ENCODE measurements at regions not wholly inside any gene's neighbourhood (a gene's known extent, or its start where the extent isn't known, plus 50 kb on each side); places are given as distances from the start of the nearest gene placed in this dataset.

- Histone ChIP-seq H3K9me3 (ENCODE audit: control insufficient read depth, insufficient read depth, low read depth, low read length) (no peaks in the 10 kb centered on the region), H3K4me3 (replicated peaks in 1 of 4; ENCODE audit: control extremely low read depth in 1 of 4, insufficient read depth in 1 of 4, low read depth in 3 of 4, low read length in 4 of 4) (no peak overlapping the region), H3K27me3 (ENCODE audit: control insufficient read depth, insufficient read depth, low read length) (no peaks in the 10 kb centered on the region), H3K79me2 (ENCODE audit: control insufficient read depth, insufficient read depth, low read length) (no peaks in the 10 kb centered on the region), H3K4me1 (ENCODE audit: control insufficient read depth, extremely low read depth, insufficient read depth, low read length) (no peaks in the 10 kb centered on the region), H3K9ac (ENCODE audit: insufficient read depth, low read length) (no peak overlapping the region), H3K4me2 (ENCODE audit: extremely low read depth, insufficient read depth, low read length) (no peak overlapping the region), H3K27ac (ENCODE audit: insufficient read depth, low read length) (no peak overlapping the region), H4K20me1 (ENCODE audit: control insufficient read depth, extremely low read depth, insufficient read depth, low read length) (no peaks in the 10 kb centered on the region), H2AFZ (ENCODE audit: low read length) (no peak overlapping the region), H3K36me3 (ENCODE audit: control insufficient read depth, insufficient read depth, low read length) (no peaks in the 10 kb centered on the region)
- DNase-seq (ENCODE audit: low read depth in 2 of 2) = peak; percentile 4 to 50
- TF ChIP-seq EZH2 (IDR thresholded peaks at IDR 0.05; ENCODE audit: low read length, missing control alignments) (no peak), CTCF (conservative IDR thresholded peaks at IDR 0.05 in 1 of 2, IDR thresholded peaks at IDR 0.05 in 1 of 2; ENCODE audit: low read depth in 1 of 2, low read length in 2 of 2) (no peak)
These were observed 331.4 kb upstream of the NETO1 start for GRCh38 chr18:73199151-73199550.

- Histone ChIP-seq H3K4me1 (ENCODE audit: control insufficient read depth, extremely low read depth, insufficient read depth, low read length) (no peaks in the 10 kb centered on the region), H3K9me3 (ENCODE audit: control insufficient read depth, insufficient read depth, low read depth, low read length) (no peaks in the 10 kb centered on the region), H3K4me2 (ENCODE audit: extremely low read depth, insufficient read depth, low read length) (no peak overlapping the region), H2AFZ (ENCODE audit: low read length) (no peak overlapping the region), H3K36me3 (ENCODE audit: control insufficient read depth, insufficient read depth, low read length) (no peaks in the 10 kb centered on the region), H3K4me3 (replicated peaks in 1 of 4; ENCODE audit: control extremely low read depth in 1 of 4, insufficient read depth in 1 of 4, low read depth in 3 of 4, low read length in 4 of 4) (no peak overlapping the region), H4K20me1 (ENCODE audit: control insufficient read depth, extremely low read depth, insufficient read depth, low read length) (no peaks in the 10 kb centered on the region), H3K27me3 (ENCODE audit: control insufficient read depth, insufficient read depth, low read length) (no peaks in the 10 kb centered on the region), H3K27ac (ENCODE audit: insufficient read depth, low read length) (no peak overlapping the region), H3K9ac (ENCODE audit: insufficient read depth, low read length) (no peak overlapping the region), H3K79me2 (ENCODE audit: control insufficient read depth, insufficient read depth, low read length) (no peaks in the 10 kb centered on the region)
- DNase-seq (ENCODE audit: low read depth in 2 of 2) = no peak
- TF ChIP-seq EZH2 (IDR thresholded peaks at IDR 0.05; ENCODE audit: low read length, missing control alignments) = no peak
- no peak for TF ChIP-seq CTCF (conservative IDR thresholded peaks at IDR 0.05 in 1 of 2, IDR thresholded peaks at IDR 0.05 in 1 of 2; ENCODE audit: low read depth in 1 of 2, low read length in 2 of 2)
These were observed 321.9 kb upstream of the NETO1 start for GRCh38 chr18:73189718-73190117.

- Histone ChIP-seq H3K27ac (ENCODE audit: insufficient read depth, low read length) (no peak overlapping the region), H3K27me3 (ENCODE audit: control insufficient read depth, insufficient read depth, low read length) (no peaks in the 10 kb centered on the region), H3K4me1 (ENCODE audit: control insufficient read depth, extremely low read depth, insufficient read depth, low read length) (no peaks in the 10 kb centered on the region), H3K79me2 (ENCODE audit: control insufficient read depth, insufficient read depth, low read length) (no peaks in the 10 kb centered on the region), H3K9me3 (ENCODE audit: control insufficient read depth, insufficient read depth, low read depth, low read length) (no peaks in the 10 kb centered on the region), H4K20me1 (ENCODE audit: control insufficient read depth, extremely low read depth, insufficient read depth, low read length) (no peaks in the 10 kb centered on the region), H3K36me3 (ENCODE audit: control insufficient read depth, insufficient read depth, low read length) (no peaks in the 10 kb centered on the region), H2AFZ (ENCODE audit: low read length) (no peak overlapping the region), H3K4me3 (replicated peaks in 1 of 4; ENCODE audit: control extremely low read depth in 1 of 4, insufficient read depth in 1 of 4, low read depth in 3 of 4, low read length in 4 of 4) (no peak overlapping the region), H3K9ac (ENCODE audit: insufficient read depth, low read length) (no peak overlapping the region), H3K4me2 (ENCODE audit: extremely low read depth, insufficient read depth, low read length) (no peak overlapping the region)
- DNase-seq (ENCODE audit: low read depth in 2 of 2) = no peak
- TF ChIP-seq EZH2 (IDR thresholded peaks at IDR 0.05; ENCODE audit: low read length, missing control alignments) (no peak), CTCF (conservative IDR thresholded peaks at IDR 0.05 in 1 of 2, IDR thresholded peaks at IDR 0.05 in 1 of 2; ENCODE audit: low read depth in 1 of 2, low read length in 2 of 2) (no peak)
These were observed 300.4 kb upstream of the NETO1 start for GRCh38 chr18:73168236-73168635.

Data from fibroblast of lung (primary cell).